HG02840 (cell line): ENCODE measurements at regions not wholly inside any gene's neighbourhood (a gene's known extent, or its start where the extent isn't known, plus 50 kb on each side); places are given as distances from the start of the nearest gene placed in this dataset.
"Not testable (repeated sequence)": the region's sequence is repeated elsewhere in the genome, so short reads cannot be mapped to it uniquely, and the experiment has no call there.

ENCODE experiments used
- ATAC-seq: cut with Tn5 transposase; IDR thresholded peaks from one replicate; pipeline ENCODE4 v1.9.1; 2021; ENCODE audit warnings: mild to moderate bottlenecking, moderate library complexity, moderate number of reproducible peaks; ENCODE audit not compliant: unreplicated experiment, low FRiP score

DNA sequence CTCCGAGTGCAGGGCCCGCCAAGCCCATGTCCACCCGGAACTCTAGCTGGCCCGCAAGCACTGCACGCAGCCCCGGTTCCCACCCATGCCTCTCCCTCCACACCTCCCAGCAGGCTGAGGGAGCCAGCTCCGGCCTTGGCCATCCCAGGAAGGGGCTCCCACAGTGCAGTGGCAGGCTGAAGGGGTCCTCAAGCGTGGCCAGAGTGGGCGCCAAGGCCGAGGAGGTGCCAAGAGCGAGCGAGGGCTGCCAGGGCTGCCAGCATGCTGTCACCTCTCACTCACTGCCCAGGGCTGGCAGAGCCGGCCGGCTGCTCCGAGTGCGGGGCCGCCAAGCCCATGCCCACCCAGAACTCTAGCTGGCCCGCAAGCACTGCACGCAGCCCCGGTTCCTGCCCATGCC, 75.5 kb upstream of the TBC1D5 start:
- ATAC-seq, result not testable (repeated sequence)

DNA sequence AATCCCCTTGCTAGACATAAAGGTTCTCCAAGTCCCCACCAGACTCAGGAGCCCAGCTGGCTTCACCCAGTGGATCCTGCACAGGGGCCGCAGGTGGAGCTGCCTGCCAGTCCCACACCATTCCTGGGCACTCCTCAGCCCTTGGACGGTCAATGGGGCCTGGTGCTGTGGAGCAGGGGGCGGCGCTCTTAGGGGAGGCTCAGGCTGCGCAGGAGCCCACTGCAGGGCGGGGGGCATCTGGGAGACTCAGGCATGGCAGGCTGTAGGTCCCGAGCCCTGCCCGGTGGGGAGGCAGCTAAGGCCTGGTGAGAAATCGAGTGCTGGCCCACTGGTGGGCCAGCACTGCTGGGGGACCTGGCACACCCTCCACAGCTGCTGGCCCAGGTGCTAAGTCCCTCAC, 75.1 kb upstream of the TBC1D5 start:
- ATAC-seq, result no peak

DNA sequence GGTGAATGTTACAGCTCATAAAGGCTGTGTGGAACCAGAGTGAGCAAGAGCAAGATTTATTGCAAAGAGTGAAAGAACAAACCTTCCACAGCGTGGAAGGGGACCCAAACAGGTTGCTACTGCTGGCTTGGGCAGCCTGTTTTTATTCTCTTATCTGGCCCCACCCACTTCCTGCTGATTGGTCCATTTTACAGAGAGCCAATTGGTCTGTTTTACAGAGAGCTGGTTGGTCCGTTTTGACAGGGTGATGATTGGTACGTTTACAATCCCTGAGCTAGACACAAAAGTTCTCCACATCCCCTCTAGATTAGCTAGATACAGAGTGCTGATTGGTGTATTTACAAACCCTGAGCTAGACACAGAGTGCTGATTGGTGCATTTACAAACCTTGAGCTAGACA, 74.4 kb upstream of the TBC1D5 start:
- not testable (repeated sequence) for ATAC-seq

DNA sequence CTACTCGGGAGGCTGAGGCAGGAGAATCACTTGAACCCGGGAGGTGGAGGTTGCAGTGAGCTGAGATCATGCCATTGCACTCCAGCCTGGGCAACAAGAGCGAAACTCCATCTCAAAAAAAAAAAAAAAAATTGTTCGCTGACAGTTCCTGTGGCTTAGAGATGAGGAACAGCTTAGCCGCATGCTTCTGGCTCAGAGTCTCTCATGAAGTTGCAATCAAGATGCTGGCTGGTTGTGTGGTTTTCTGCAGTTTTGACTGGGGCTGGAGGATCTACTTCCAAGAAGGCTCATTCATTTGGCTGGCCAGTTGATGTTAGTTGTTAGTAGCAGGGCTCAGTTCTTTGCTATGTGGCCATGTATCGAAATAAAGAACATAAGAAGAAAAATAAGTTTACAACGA, 69.9 kb upstream of the TBC1D5 start:
- not testable (repeated sequence) for ATAC-seq

DNA sequence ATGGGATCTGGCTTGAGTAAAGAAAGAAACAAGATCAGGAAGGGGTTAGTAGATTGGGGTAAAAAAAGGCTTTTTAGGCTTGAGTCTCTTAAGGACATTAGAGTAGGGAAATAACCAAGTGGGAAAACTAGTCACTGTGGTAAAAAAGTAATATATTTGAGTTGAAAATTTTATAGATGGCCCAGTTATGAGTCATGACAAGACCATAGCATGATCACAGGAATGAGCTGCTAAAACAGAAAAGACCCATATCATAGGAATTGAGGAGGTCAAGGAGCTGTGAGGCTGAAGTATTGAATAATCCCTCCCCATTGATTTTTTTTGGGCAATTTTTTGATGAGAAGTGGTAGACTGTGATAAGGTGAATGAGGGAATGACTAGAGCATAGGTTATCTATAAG, 69.2 kb upstream of the TBC1D5 start:
- no peak for ATAC-seq

DNA sequence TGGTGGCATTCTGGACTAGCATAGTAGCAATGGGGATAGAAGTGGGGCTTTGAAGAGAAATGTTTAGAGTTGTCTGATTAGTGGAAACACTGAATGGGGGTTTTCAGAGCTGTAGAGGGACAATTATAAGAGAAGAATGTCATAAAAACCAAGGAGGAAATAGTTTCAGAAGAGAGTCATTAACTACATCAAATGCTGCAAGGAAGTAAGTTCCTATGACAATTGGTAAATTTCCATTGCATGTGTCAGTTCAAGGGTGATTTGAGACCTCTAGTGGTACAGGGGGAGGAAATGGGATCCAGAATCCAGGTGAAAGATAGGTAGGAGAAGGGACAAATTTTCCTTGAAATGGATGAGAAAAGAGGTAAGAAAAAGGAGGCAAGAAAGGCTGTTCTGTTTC, 68.3 kb upstream of the TBC1D5 start:
- no peak for ATAC-seq

DNA sequence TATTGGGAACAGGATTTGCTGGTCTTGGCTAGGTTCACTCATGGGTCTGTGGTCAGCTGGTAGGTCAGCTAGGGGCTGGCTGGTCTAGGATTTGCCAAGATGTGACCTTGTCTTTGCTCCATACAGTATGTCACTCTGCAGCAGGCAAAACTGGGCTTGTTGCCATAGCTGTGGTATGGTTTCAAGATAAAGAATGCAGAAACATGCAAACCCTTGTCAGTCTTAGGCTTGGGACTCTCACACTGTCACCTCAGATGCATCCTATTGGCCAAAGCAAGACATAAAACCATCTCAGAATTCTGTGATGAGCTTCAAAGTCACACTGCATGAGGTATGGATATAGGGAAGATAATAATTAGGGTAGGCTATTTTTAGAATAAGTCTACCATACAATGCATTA, 66.6 kb upstream of the TBC1D5 start:
- no peak for ATAC-seq

DNA sequence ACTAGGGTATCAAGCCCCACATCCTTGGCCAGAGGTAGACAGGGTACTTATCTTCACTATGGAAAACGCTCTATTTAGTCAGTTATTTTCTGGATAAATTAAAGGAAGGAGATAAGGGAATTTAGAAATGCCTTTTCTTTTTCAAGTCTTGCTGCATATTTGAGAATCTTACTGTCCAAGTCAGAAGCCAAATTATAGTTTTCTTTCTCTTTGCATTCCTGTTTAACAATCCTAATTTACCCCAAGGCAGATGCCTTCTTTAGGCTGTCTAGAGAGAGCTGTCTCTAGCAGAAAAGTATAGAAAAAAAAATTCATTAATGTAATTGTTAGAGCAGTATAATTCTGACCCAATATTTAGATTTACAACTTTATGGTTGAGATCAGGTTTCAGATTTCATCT, 64.4 kb upstream of the TBC1D5 start:
- ATAC-seq, result no peak

DNA sequence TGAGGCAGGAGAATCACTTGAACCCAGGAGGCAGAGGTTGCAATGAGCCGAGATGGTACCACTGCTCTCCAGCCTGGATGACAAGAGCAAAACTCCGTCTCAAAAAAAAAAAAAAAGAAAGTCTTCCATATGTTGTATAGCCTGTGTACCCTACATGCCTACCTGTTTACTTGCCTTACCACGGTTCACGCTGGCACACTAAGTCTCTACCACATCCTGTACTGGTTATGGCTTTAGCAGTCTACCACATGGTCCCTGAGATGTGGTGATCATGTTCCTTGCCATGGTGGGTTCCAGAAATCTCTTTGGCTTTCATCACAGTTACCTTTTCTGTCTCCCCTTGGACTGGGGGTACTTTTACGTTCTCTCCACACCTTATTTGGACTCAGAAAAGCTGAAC, 63.8 kb upstream of the TBC1D5 start:
- ATAC-seq, result no peak

DNA sequence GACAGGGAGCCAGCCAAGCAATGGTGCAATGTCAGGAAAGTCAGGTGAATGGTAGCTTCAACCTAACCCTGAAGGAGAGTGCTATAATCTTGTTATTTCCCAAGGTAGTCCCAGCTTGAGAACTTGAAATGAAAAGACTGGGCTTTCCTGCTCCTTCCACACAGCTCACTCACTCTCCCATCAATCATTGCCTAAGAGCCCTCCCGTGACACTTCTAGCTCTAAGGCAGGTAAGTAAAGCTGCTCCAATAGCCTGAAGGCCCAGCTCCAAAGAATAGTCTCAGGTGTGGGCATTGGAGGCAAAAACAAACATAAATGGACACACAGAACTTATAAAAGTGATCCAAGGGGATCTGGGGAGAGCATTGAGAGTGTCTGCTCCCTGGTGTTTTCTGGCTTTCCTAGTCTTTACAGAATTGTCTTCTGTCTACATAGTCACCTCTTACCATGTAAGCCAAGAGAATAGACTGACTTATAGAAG, 63.1 kb upstream of the TBC1D5 start:
- no peak for ATAC-seq

DNA sequence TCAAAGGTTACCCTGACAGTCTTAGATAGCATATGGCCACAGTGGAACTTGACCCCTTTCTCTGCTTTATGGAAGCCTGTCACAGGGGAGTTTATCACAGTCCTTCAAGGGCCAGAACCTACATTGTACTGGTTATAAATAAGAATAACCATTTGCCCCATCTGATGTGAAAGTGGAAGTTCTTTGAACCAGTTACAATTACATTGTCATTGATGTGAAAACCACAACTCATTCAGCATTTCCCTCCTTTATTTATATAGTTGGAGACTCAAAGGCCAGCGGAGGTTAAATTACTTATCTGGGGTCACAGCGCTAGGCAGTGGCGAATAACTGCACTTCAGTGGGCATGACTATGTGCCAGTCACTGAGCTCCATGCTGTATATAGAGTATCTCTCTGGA, 60.5 kb upstream of the TBC1D5 start:
- ATAC-seq, result no peak

DNA sequence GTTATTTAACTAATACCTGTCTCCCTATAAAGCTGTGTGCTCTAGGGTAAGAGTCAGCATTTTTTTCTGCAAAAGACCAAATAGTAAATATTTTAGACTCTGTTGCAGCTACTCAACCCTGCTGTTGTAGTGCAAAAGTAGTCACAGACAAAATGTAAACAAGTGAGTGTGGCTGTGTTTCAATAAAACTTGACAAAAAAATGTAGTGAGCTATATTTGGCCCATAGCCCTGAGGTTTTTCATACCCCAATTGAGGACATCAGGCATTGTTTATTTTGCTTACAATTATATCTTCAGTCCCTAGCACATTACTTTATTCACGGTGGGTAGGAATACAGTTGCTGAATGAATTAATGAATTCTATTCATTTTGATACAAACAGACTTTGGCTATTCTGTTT, 58.7 kb upstream of the TBC1D5 start:
- no peak for ATAC-seq

DNA sequence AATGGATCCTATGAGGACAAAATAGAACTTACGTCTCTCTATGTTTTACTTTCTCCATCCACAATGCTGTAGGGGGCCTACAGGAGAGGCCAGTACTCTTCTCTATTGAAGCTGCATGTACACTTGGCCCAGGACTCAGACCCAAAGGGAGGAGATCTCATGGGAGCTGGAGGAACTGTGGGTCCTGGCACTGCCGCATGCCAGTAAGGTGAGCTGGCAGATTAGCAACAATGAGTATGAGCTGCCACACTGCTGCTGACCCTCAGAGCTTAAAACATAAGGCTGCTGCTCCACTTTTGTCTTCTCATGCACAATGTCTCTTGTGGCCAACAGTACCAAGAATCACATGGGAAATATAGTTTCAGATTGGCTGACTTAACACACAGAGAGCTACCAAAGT, 57.8 kb upstream of the TBC1D5 start:
- no peak for ATAC-seq

DNA sequence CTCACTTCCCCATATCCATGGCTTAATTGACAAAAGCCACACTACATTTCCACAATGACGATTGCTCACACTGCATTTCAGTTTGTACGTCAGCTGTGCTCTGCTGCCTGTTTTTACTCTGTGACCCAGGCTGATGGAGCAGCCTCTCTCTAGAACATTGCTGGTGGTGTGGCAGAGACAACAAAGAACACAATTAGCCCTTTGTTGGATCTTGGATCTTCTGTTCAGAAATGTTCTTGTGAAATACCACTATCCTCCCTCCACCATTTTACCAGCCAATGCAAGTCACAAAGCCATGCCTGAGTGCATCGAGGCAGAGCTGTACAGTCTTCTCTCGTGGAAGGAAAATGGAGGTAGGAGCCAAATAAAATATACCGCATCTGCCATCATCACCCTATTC, 56.9 kb upstream of the TBC1D5 start:
- ATAC-seq, result no peak

DNA sequence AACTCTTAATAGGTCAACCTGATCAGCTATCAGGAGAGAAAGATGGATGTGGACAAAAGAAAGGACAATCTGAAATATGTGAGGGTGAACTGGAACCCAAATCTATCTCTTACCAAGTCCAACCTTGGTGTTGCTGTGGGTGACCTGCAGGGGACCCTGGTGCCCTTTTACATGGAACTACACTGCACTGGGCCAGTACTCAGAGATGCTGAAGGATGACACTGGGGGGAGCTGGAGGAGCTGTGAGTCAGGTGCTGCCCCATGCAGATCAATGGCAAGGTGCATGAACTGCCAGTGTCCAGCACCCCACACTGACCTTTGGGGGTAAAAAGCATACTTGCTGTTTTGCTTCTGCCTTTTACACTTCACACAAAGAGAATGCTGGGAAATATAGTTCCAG, 55.6 kb upstream of the TBC1D5 start:
- no peak for ATAC-seq

DNA sequence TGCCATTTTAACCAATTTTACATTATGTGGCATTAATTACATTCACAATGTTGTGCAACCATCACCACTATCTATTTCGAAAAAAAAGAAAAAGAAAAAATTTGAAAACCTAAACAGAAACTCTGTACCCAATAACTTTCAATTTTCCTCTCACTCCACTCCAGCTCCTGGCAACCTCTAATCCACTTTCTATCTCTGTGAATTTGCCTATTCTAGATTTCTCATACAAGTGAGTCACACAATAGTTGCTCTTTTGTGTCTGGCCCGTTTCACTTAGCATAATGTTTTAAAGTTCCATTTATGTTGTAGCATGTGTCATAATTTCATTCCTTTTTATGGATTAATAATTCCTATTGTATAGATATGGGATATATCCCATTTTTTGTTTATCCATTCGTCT, 53.3 kb upstream of the TBC1D5 start:
- no peak for ATAC-seq

DNA sequence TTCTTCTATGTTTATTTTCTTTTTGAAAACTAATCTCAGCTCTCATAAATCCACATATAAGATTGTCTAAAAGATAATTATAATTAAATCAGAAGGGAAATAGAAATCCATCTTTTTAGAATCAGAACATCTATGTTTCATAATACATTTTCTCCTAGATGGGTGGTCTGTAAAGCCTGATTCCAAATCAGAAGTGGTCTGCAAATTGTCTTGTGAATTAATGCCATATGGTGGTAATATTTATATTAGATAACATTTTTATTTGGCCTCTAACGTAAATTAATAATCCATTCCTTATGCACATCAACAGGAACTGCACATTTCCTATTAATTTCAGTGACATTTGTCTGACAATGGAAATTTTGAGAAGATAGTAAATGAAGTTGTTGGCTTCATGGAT, 52.8 kb upstream of the TBC1D5 start:
- no peak for ATAC-seq

DNA sequence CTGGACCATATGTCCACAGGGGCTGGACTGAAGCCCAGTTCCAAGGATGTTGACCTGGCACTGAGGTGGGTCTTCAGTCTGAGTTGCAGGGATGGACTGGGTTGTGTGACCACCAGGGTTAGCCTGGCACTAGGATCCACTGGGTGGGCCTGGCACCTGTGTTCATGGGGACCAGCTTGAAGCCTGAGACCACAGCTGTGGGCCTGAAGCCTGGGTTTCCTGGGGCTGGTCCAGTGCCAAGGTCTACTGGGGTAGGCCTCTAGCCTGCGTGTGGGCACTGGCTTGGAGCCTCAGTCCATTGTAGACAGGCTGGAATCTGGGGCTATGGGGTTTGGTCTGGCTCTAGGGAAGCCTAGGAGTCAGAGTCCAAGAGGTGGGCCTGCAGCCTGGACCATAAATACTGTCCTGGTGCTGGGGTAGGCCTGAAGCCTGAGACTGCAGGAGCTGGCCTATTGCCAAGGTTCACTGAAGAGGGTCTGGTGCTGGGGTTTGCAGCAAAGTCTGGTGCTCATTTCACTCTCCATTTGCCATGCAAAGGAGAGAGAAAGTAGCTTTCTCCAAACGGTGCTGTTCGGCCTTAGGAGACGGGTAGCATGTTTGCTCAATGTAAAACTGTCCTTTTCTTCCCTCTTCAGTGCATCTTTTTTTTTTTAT, 51.2 kb upstream of the TBC1D5 start:
- no peak for ATAC-seq
